HG03045 (cell line): ENCODE measurements at regions not wholly inside any gene's neighbourhood (a gene's known extent, or its start where the extent isn't known, plus 50 kb on each side); places are given as distances from the start of the nearest gene placed in this dataset.
"Not testable (repeated sequence)": the region's sequence is repeated elsewhere in the genome, so short reads cannot be mapped to it uniquely, and the experiment has no call there.

ENCODE experiments used
- ATAC-seq: cut with Tn5 transposase; IDR thresholded peaks from one replicate; pipeline ENCODE4 v1.9.1; 2021; ENCODE audit warnings: mild to moderate bottlenecking, moderate library complexity; ENCODE audit not compliant: unreplicated experiment

DNA sequence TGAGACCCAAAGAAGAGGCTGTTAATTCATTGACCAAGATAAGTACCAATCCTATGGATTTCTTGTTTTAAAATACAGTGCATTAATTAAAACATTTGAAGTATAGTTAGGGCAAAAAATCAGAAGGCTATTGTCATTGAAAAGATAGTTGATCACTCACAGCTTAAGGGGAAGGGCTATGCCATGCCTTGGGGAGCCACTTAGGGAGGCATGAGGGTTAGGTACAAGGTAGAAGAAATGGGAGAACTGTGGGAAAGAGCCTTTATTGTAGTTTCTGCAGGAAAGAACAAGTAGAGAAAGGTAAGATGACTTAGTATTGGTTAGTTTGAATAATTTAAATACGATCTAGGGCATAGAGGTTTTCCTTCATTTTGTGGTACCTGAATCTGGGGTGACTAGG, 1285.5 kb upstream of the TMEFF2 start:
- ATAC-seq = no peak

DNA sequence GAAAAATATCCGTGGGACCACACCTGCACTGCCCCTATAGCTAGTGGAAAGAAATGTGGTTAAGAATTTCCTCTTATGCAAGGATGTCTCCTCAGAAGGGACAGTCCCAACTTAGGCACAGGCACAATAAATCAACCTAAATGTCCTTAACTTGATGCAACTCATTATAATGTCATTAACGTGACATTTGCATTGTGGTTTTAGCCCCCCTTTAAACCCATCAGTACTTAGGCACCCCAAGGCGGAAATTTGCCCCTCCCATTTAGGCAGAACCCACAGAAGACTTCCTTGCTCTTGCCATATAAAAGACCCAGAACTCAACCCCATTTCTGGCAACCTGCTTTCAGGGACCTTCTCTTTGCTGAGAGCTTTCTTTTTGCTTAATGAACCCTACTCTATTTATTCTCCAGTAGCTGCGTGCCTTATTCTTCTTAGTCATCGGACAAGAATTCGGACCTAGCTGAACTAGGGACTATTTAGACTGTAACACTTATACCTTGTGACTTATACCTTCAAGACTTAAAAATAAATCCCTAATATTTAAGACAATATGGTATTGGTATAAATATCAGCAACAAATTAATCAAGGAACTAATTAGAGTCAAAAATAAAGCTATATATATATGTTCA, 1281.6 kb upstream of the TMEFF2 start:
- no peak for ATAC-seq

DNA sequence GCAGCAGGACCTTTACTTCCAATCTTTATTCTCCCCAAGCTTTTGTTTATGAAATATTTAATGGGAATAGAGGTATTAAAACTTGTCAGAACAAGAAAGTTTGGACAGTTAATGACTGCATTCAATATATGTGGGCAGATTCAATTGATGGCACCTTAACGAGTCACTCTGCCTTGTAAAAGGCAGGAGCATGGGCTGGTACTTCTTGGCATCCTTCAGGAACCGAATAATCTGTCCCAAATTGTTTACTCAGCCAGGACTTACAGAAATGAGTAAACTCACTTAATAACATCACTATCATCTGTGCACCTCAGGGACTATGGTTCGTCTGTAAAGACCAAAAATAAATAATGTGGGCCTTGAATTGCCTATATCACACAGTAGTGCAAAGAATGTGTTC, 1280.3 kb upstream of the TMEFF2 start:
- ATAC-seq = no peak

DNA sequence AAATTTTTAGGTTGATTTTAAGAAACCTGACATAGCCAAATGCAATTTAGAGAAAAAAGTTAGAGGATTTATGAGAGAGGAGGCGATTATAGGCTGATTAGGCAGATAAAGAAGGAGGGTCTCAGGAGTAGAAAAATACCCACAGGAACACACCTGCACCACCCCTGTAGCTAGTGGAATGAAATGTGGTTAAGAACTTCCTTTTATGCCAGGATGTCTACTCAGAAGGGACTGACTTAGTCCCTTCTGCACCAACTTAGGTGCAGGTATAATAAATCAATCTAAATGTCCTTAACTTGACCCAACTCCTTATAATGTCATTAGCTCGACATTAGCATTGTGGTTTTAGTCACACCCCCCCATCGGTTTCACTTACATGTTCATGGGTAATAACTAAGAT, 1274.5 kb upstream of the TMEFF2 start:
- ATAC-seq = no peak

DNA sequence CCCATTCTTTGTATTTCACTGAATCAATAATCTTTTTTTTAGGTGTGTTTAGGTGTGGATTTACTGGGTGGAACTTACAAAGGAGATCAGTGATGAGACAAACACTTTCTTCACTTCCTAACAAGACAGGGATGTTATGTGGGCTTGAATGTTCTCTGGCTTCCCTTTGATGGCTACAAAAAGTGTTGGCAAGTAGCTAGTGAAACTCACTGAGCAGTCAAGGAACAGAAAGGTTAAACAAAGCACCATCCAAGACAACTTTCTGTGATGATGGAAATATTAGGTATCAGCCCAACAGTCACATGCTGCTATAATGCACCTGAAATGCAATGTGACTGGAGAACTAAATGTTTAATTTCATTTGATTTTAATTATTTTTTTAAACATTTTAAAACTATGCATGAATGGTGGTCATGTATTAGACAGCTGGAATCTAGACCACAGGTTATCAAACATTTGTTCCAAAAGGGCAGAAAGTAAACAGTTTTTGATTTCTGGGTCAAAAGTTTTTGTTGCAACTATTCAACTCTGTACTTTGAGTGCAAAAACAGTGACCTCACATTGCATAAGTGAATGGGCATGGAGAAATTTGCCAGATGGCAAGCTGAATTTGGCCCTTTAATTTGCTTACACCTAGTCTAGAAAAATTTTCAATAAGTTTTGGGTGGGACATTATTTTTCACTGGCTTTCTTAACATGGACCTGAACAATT, 1272.7 kb upstream of the TMEFF2 start:
- ATAC-seq = no peak

DNA sequence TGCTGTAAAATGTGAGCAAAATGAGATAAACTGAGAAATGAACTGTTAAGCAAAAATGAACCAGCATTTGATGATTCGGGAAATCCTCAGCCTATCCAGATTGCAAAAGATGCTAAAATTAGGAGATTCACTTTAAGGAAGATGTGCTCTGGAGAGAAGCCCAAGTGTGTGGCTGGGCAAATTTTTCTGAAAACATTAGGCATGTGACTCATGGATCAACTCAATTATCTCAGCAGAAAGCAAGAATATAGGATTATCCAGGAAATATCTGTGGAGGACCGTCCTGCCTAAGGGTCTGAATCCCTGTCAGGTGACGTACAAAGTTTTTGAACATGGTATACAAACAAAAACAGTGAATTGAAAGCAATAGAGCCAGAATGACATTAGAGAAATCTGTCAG, 1268.3 kb upstream of the TMEFF2 start:
- ATAC-seq = no peak

DNA sequence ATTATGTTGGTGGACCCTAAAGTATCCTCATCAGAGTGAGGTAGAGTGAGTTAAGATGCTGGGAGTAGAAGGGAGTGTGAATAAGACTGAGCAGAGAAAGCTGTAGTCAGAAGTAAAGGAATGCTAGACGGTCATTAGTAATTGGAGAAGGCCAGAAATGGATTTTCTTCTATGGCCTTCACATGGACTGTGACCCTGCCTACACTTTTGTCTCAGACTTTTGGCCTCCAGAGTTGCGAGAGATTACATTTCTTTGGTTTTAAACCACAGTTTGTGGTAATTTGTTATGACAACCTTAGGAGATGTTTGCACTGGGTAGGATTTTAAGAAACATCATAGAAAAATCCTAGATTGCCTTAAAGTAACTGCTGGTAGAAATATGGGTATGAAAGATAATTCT, 1267.7 kb upstream of the TMEFF2 start:
- ATAC-seq = no peak

DNA sequence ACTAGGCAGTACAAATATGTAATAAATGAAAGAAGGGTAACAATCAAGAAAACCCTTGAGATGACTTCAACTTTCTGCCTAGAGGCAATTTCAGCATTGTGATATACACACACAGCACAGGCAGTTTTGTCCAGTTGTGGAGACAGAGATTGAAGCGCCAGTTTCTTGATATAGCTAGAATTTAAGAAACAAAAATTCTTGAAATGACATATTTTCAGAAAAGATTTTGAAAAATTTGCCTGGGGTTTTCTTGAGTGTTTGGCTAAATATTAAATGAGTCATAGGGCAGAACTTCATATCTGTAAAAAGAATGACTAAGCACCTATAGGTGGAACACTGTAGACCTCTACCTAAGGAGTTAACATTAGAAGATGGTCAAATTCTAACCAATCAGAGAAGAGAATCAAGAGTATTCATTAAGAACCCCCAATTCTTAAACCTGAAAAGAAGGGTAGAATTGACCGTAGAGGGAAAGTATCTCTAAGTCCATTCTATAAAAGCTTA, 1266.8 kb upstream of the TMEFF2 start:
- ATAC-seq = no peak

DNA sequence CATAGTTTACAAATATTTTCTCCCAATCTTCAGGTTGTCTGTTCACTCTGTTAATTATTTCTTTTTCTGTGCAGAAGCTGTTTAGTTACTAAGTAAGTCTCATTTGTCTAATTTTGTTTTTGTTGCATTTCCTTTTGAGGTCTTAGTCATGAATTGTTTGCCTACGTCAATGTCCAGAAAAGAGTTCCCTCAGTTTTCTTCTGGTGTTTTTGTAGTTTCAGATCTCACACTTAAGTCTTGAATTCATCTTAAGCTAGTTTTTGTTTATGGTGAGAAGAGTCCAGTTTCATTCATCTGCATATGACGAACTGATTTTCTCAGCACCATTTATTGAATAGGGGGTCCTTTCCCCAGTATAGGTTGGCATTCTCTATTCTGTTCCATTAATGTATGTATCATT, 1252.2 kb upstream of the TMEFF2 start:
- no peak for ATAC-seq

DNA sequence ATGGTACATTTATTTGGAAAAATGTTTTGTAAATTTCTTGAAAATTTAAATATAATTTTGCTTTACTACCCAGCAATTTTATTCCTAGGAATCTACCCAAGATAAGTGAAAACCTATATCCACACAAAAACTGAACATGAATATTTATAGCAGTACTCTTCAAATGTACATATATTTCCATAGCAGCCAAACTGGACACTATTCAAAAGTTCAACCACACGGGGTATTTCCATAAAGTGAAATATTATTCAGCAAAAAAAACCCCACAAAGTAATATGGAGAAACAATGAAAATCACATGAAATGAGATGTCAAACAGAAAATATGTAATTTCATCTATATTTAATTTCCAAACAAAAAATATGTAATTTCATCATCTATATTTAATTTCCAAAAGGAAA, 1247.6 kb upstream of the TMEFF2 start:
- ATAC-seq = no peak

DNA sequence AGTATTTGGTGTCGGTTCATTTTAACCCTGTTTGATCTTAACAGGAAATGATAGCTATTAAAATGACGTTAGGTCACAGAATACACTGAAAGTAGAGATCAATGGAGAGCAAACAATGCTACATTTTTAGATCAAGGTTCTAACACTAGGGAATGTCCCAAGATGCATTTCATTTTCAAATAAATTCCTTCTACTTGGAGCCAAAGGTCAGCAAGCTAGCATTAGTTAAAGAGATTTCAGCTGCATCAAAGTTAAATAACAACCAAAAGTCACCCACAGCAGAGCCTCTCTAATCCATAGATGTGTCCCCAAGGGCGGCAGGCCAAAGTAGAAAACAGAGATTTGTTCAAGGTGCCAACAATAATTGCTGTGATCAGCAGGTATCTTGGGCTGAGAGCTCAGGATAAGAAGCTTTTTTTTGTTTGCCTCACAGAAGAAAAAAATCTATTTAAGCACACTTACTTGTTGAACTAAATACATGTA, 1233.6 kb upstream of the TMEFF2 start:
- ATAC-seq = no peak

DNA sequence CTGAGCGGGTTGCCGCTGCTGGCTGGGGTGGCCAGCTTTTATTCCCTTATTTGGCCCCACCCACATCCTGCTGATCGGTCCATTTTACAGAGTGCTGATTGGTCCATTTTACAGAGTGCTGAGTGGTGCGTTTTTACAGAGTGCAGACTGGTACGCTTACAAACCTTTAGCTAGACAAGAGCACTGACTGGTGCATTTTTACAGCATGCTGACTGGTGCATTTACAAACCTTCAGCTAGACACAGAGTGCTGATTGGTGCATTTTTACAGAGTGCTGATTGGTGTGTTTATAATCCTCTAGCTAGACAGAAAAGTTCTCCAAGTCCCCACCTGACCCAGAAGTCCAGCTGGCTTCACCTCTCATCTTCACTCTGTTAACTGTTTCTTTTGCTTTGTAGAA, 1217.6 kb upstream of the TMEFF2 start:
- not testable (repeated sequence) for ATAC-seq

DNA sequence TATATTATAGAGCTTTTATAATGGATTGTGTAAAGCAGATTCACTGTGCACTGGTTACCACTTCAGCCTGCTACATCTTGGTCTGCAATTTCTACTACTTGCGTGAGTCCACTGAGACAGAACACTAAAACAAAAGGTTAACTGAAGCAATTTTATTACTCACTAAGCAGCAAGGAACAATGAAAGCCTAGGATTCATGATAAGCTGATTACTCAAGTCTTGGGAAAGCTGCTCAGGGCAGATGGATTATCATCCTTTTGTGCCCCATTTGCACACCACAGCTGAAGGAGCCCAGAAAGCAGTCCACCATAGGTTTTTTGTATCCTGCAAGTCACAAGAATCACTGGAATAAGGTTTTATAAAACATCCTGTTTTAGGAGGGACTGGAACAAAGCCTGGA, 1215.2 kb upstream of the TMEFF2 start:
- ATAC-seq = no peak

DNA sequence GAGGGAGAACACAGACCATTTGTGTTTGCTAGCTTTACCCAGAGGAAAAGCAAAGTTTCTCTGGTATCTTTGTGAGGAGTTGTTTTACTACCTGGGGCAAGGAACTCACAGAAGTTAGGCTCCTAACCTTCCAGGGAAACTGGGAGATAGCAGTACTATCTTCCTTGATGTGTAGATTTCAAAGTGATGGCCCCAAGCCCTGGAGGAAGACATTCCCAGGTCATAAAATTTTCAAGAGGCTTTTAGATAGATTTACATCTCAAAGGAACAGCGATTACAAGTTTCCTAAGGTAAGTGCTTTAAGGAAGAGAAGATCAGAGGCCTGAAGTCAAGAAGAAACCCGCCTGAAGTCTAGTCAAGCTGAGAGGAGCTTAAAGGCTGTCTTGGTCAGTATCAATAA, 1187.8 kb upstream of the TMEFF2 start:
- ATAC-seq = no peak

DNA sequence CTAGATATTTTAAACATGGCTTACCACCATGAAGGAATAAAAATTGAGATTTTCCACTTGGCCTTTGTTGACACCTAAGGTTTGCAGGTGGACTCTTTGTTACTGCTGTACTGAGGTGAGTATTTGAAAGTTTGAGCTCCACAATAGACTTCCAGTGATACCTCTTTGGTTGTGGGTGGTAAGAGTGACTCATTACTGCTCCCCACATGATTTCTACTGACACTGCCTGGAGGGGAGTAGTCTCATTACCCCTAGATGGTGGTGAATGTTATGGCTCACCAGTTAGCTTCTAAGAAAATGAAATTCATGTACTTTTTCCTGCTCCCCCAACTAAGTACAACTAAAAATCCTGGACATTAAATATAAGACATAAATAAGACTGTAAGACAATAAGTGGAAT, 1183.1 kb upstream of the TMEFF2 start:
- ATAC-seq = no peak

DNA sequence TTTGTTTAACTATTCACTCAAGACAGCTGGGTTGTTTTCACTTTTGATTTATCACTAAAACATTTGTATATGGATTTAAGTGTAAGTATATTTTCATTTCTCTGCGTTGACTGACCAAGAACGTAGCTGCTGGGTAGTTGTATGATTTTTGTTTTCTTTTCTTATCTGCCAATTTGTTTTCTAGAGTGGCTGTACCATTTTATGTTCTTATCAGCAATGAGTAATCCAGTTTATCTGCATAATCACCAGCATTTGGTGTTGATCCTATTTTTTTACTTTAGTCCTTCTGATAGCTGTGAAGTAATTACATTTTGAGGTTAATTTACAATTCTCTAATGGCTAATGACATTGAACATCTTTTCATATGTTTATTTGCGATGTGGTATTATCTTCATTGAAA, 1178.4 kb upstream of the TMEFF2 start:
- no peak for ATAC-seq

DNA sequence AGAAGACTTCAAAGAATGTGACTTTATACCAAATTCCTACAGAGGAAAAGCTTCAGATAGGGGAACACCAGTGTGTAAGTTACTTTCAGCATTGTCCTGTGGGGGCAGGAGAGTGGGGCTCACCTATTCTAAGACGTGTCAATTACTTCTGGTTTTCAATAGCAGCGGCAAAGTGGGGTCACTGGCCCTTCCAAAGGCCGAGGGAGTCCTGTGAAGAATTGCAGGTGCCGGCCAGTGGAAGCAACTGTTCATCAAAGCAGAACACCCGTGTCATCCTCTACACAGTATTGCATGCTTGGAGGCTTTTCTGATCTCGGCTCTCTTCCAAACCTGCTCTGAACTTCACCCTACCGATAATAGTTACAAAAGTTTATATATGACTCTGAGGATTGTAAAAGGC, 1176.5 kb upstream of the TMEFF2 start:
- ATAC-seq = no peak

DNA sequence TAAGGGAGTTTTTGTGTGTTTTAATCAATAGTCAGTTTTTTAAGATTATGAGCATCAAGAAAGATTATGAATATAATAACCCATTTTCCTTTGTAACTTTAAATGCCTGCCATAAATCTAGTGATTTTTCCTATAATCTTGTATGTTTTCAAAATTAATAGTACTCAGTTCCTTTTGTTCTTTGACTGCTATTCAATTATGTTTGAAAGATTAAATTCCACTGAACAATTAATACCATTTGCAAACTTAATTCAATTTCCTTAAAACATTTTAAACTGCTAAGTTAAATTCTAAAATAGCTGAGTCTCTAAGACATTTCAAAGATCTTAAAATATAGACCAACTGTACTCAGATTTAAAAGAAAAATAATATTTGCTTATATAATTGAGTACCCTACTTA, 1173.9 kb upstream of the TMEFF2 start:
- no peak for ATAC-seq

DNA sequence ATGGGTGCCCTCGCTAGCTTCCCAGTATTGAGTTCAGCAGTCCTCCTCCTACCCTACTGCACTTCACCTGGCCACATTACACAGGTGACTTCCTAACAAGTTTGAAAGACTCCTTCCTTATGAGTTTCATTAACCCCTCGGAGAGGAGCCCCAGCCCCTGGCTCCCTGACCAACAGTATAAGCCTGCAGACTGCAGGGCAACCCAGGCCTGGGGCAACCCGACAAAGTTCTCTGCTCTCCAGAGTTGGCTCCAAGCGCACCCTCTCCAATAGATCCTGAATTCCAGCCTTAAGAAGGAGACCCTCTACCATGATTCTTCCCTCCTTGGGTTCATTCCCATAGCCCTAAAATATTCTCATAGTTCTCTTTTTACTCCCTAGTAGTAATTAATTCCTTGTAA, 1162.8 kb upstream of the TMEFF2 start:
- ATAC-seq = no peak

DNA sequence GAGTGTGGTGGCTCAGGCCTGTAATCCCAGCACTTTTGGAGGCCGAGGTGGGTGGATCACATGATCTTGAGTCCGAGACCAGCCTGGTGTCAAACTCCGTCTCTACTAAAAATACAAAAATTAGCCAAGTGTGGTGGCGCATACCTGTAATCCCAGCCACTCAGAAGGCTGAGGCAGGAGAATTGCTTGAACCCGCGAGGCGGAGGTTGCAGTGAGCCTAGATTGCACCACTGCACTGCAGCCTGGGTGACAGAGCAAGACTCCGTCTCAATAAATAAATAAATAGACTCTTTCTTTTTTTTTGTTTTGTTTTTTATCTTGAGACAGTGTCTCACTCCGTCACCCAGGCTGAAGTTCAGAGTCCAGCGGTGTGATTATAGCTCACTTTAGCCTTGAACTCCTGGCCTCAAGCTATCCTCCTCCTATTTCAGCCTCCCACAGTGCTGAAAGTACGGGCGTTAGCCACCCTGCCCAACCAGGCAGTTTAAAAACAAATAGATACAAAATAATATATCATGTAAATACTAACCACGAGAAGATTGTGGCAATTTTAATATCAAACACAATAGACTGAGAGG, 1158.0 kb upstream of the TMEFF2 start:
- ATAC-seq = not testable (repeated sequence)

DNA sequence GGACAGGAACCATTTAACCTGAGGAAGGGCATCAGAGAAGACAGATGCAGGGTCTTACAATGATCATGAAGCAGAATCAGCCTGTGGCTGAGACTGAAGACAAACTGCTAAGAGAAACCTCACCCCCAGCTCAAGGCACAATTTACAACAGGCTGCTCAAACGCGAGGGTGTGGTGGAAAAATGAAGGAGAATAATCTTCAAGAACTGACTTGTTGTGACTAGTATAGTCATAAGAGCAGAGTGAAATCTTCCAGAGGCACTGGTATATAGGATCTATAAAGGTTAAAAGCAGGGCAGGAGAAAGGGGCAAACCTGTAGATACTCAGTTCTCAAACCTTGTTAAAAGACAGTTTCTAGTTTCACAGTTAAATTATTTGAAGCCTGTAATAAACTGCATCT, 1155.8 kb upstream of the TMEFF2 start:
- no peak for ATAC-seq

DNA sequence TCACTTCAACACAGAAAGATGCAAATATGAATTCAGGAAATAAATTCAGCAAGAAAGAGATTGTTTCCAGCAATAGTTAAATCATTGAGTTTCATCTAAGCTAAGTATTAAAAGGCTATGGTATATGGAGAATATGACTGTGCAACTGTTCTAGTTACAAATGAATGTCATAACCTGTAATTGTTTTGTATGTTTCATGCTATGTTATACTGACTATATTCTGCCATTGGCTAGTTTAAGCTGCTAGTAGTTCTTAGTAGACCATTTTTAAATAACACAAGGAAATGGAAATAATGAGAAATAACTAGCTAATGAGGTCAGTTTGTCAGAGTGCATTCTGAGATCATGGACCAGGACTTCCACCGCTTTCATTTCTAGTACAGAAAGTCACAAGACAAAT, 1154.9 kb upstream of the TMEFF2 start:
- no peak for ATAC-seq
